ENCODE measurements at regions not wholly inside any gene's neighbourhood (a gene's known extent, or its start where the extent isn't known, plus 50 kb on each side); places are given as distances from the start of the nearest gene placed in this dataset.
"Not testable (repeated sequence)": the region's sequence is repeated elsewhere in the genome, so short reads cannot be mapped to it uniquely, and the experiment has no call there.

DNA sequence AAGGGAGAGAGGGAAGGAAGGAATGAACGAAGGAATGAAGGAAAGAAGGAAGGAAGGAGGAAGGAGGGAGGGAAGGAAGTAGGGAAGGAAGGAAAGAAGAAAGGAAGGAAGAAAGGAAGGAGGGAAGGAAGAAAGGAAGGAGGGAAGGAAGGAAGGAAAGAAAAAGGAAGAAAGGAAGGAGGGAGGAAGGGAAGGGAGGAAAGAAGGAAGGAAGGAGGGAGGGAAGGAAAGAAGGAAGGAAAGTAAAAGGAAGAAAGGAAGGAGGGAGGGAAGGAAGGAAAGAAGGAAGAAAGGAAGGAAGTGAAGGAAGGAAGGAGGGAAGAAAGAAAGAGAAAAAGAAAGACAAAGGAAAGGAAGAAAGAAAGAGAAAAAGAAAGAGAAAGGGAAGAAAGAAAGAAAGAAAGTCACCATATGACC, 442.4 kb downstream of the RBFOX1 start:
- H3K9me2 ChIP-seq (replicated peaks; ENCODE audit: insufficient read depth): no peaks in the 10 kb centered on the region
- no peak overlapping the region for H3K4me2 ChIP-seq
- WGBS (ENCODE audit: low lambda C conversion rate, missing lambda C conversion rate): 72% methylated on average over 1 of the region's 1 CpG
- no peaks in the 10 kb centered on the region for H3K79me2 ChIP-seq
- H3K36me3 ChIP-seq (replicated peaks; ENCODE audit: insufficient read depth, low read depth): no peaks in the 10 kb centered on the region
- H3K4me1 ChIP-seq (ENCODE audit: insufficient read depth): no peaks in the 10 kb centered on the region
- DNase-seq (ENCODE audit: low spot score): no peak
- H4K20me1 ChIP-seq (ENCODE audit: insufficient read depth, poor library complexity, severe bottlenecking): no peaks in the 10 kb centered on the region
- H3K27ac ChIP-seq: no peak overlapping the region
- no peaks in the 10 kb centered on the region for H3K27me3 ChIP-seq
- no peaks in the 10 kb centered on the region for H3K9me3 ChIP-seq (ENCODE audit: low read depth)
- TF ChIP-seq EZH2phosphoT487 (IDR thresholded peaks at IDR 0.05; ENCODE audit: low read depth, severe bottlenecking, unreplicated experiment) (no peak), EZH2 (IDR thresholded peaks at IDR 0.05; ENCODE audit: borderline replicate concordance) (no peak)
- TF ChIP-seq, protein P1, sequence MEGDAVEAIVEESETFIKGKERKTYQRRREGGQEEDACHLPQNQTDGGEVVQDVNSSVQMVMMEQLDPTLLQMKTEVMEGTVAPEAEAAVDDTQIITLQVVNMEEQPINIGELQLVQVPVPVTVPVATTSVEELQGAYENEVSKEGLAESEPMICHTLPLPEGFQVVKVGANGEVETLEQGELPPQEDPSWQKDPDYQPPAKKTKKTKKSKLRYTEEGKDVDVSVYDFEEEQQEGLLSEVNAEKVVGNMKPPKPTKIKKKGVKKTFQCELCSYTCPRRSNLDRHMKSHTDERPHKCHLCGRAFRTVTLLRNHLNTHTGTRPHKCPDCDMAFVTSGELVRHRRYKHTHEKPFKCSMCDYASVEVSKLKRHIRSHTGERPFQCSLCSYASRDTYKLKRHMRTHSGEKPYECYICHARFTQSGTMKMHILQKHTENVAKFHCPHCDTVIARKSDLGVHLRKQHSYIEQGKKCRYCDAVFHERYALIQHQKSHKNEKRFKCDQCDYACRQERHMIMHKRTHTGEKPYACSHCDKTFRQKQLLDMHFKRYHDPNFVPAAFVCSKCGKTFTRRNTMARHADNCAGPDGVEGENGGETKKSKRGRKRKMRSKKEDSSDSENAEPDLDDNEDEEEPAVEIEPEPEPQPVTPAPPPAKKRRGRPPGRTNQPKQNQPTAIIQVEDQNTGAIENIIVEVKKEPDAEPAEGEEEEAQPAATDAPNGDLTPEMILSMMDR (IDR thresholded peaks at IDR 0.05; ENCODE audit: poor library complexity): no peak
- H3K4me3 ChIP-seq: no peak overlapping the region
- no peak overlapping the region for H2AFZ ChIP-seq

DNA sequence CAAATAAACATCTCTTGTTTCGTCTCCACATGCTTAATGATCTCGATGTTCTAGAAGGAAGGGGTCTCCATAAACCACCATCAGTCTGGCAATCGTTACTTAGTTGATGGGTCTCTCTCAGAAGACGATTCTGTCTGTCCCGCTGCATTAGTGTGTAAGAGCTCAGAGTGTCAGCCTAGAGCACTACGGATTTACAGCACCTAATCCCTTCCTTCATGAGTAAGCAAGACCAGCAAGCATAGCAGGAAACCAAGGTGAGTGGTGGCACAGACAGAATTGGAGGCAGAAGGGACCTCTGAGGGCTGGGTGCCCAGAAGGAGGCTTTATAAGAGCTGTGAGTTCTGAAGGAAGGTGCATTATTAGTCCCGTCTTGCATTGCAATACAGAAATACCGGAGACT, 440.1 kb downstream of the RBFOX1 start:
- Histone ChIP-seq H3K27ac (no peak overlapping the region), H2AFZ (no peak overlapping the region), H3K27me3 (no peaks in the 10 kb centered on the region), H3K4me1 (ENCODE audit: insufficient read depth) (no peaks in the 10 kb centered on the region), H3K9me2 (replicated peaks; ENCODE audit: insufficient read depth) (no peaks in the 10 kb centered on the region), H3K9me3 (ENCODE audit: low read depth) (no peaks in the 10 kb centered on the region), H3K4me3 (no peak overlapping the region), H3K4me2 (no peak overlapping the region), H3K36me3 (replicated peaks; ENCODE audit: insufficient read depth, low read depth) (no peaks in the 10 kb centered on the region), H3K79me2 (no peaks in the 10 kb centered on the region), H4K20me1 (ENCODE audit: insufficient read depth, poor library complexity, severe bottlenecking) (no peaks in the 10 kb centered on the region)
- DNase-seq (ENCODE audit: low spot score): no peak
- TF ChIP-seq, protein P1 (IDR thresholded peaks at IDR 0.05; ENCODE audit: poor library complexity): no peak
- TF ChIP-seq EZH2 (IDR thresholded peaks at IDR 0.05; ENCODE audit: borderline replicate concordance): no peak
- TF ChIP-seq EZH2phosphoT487 (IDR thresholded peaks at IDR 0.05; ENCODE audit: low read depth, severe bottlenecking, unreplicated experiment): no peak
- WGBS (ENCODE audit: low lambda C conversion rate, missing lambda C conversion rate): 79% methylated on average over 8 of the region's 8 CpGs

DNA sequence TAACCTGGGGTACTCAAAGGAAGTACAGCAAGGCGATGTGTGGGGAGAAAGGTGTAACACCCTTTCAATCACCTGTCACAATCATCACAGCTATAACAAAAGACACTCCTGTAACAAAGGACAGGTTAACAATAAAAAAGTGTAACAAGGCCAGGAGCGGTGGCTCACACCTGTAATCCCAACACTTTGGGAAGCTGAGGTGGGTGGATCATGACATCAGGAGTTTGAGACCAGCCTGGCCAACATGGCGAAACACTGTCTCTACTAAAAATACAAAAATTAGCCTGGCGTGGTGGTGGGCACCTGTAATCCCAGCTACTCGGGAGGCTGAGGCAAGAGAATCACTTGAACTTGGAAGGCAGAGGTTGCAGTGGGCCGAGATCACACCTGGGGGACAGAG, 436.4 kb downstream of the RBFOX1 start:
- H3K9me3 ChIP-seq (ENCODE audit: low read depth); H4K20me1 ChIP-seq (ENCODE audit: insufficient read depth, poor library complexity, severe bottlenecking); H3K36me3 ChIP-seq (replicated peaks; ENCODE audit: insufficient read depth, low read depth); H3K4me2 ChIP-seq; H3K79me2 ChIP-seq; DNase-seq (ENCODE audit: low spot score); H3K4me1 ChIP-seq (ENCODE audit: insufficient read depth); H2AFZ ChIP-seq; H3K27me3 ChIP-seq; H3K4me3 ChIP-seq; H3K9me2 ChIP-seq (replicated peaks; ENCODE audit: insufficient read depth); H3K27ac ChIP-seq: not testable (repeated sequence)
- WGBS (ENCODE audit: low lambda C conversion rate, missing lambda C conversion rate): 88% methylated on average over 6 of the region's 6 CpGs

DNA sequence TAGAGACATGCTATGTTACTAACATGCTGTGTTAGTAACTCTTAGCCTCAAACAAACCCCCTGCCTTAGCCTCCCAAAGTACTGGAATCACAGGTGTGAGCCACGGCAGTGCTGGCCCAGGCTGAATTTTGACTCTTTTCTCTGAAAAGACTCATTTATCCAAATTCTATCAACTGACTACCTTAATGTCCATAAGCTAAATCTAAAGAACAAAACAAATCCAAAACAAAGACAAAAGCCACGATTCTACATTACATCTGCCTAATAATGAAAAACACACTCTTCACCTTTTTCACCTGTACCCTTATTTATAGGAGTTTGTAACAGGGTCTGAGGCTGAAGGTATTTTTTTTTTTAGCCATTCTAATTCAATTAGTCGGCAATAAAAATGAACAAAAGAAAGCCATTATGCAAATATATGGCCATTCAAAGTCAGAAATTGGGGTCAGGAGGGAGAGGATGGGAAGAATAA, 432.5 kb downstream of the RBFOX1 start:
- H3K9me2 ChIP-seq (replicated peaks; ENCODE audit: insufficient read depth): no peaks in the 10 kb centered on the region
- H3K27ac ChIP-seq: no peak overlapping the region
- DNase-seq (ENCODE audit: low spot score): no peak
- peaks cover 4% of the 10 kb centered on the region for H3K4me1 ChIP-seq (ENCODE audit: insufficient read depth)
- no peaks in the 10 kb centered on the region for H3K9me3 ChIP-seq (ENCODE audit: low read depth)
- WGBS (ENCODE audit: low lambda C conversion rate, missing lambda C conversion rate): 41% methylated on average over 3 of the region's 3 CpGs
- H2AFZ ChIP-seq: no peak overlapping the region
- H4K20me1 ChIP-seq (ENCODE audit: insufficient read depth, poor library complexity, severe bottlenecking): no peaks in the 10 kb centered on the region
- TF ChIP-seq EZH2 (IDR thresholded peaks at IDR 0.05; ENCODE audit: borderline replicate concordance) (no peak), EZH2phosphoT487 (IDR thresholded peaks at IDR 0.05; ENCODE audit: low read depth, severe bottlenecking, unreplicated experiment) (no peak)
- TF ChIP-seq, protein P1 (IDR thresholded peaks at IDR 0.05; ENCODE audit: poor library complexity): no peak
- no peak overlapping the region for H3K4me3 ChIP-seq
- H3K4me2 ChIP-seq: no peak overlapping the region
- H3K36me3 ChIP-seq (replicated peaks; ENCODE audit: insufficient read depth, low read depth): no peaks in the 10 kb centered on the region
- no peaks in the 10 kb centered on the region for H3K27me3 ChIP-seq
- no peaks in the 10 kb centered on the region for H3K79me2 ChIP-seq
